Tibial nerve (tissue), 4 donors: ENCODE measurements at regions not wholly inside any gene's neighbourhood (a gene's known extent, or its start where the extent isn't known, plus 50 kb on each side); places are given as distances from the start of the nearest gene placed in this dataset.
A peak's percentile ranks its signal among the peaks of the same experiment; 100 is the strongest.

Experiments
- DNase-seq, 2 donors: peaks; one replicate each; pipeline ENCODE4 v3.0.0-alpha.2; 2019; ENCODE audit warnings: low spot score in 2 of 2
- H3K27ac ChIP-seq, 4 donors: fragments of 200-600 bp; sonication (generic) in 3 of 4; one replicate each; pipeline ENCODE4 v1.5.1; 2017 to 2019; ENCODE audit warnings: mild to moderate bottlenecking in 1 of 4
- H3K27me3 ChIP-seq, 2 donors: fragments of 200-600 bp; sonication (generic) in 1 of 2; one replicate each; pipeline versions ENCODE4 v1.5.1 to v1.6.0; 2017 to 2019
- H3K36me3 ChIP-seq, 3 donors: fragments of 200-600 bp; sonication (generic); one replicate each; pipeline ENCODE4 v1.5.1; 2018 to 2019
- H3K4me1 ChIP-seq, 4 donors: fragments of 200-600 bp; sonication (generic) in 3 of 4; one replicate each; pipeline ENCODE4 v1.5.1; 2017 to 2019
- H3K4me3 ChIP-seq, 4 donors: fragments of 200-600 bp; sonication (generic) in 3 of 4; one replicate each; pipeline ENCODE4 v1.5.1; 2017 to 2019; ENCODE audit warnings: mild to moderate bottlenecking in 1 of 4, moderate library complexity in 1 of 4
- H3K9me3 ChIP-seq, 4 donors: fragments of 200-600 bp; sonication (generic) in 3 of 4; one replicate each; pipeline ENCODE4 v1.5.1; 2017 to 2019
- CTCF ChIP-seq, 5 experiments: fragments of 200-600 bp in 3 of 5; fragments of 450-650 bp in 2 of 5; sonication (generic) in 3 of 5; IDR thresholded peaks; one replicate each; pipeline ENCODE4 v1.5.1; 2016 to 2019; ENCODE audit warnings: antibody characterized with exemption in 5 of 5, mild to moderate bottlenecking in 3 of 5, moderate library complexity in 2 of 5
- EP300 ChIP-seq, 2 donors: sonication (generic); formaldehyde crosslinking; IDR thresholded peaks; one replicate each; pipeline ENCODE4 v1.6.1; 2017; ENCODE audit warnings: antibody characterized with exemption in 2 of 2, mild to moderate bottlenecking in 1 of 2
- POLR2A ChIP-seq, 2 donors: fragments of 450-650 bp; IDR thresholded peaks; one replicate each; pipeline ENCODE4 v1.6.1; 2017; ENCODE audit warnings: antibody characterized with exemption in 2 of 2, mild to moderate bottlenecking in 2 of 2, moderate library complexity in 2 of 2
- WGBS, 2 donors: methylation state at CpG; one replicate each; pipeline ENCODE4 v1.1.5; 2018; 5-methylcytosine and 5-hydroxymethylcytosine counted together

- H3K27ac ChIP-seq = no peak overlapping the region
- H3K36me3 ChIP-seq = no peaks in the 10 kb centered on the region
- H3K27me3 ChIP-seq = no peaks in the 10 kb centered on the region
- no peak for DNase-seq
- no peaks in the 10 kb centered on the region for H3K9me3 ChIP-seq
- no peak for TF ChIP-seq EP300 (IDR thresholded peaks at IDR 0.05)
- TF ChIP-seq POLR2A (IDR thresholded peaks at IDR 0.05) = no peak
- no peak for TF ChIP-seq CTCF (IDR thresholded peaks at IDR 0.05)
- H3K4me1 ChIP-seq = peaks cover 0 to 10% (median 0%) of the 10 kb centered on the region in 4 donors
- no peak overlapping the region for H3K4me3 ChIP-seq
- 78 to 80% methylated on average over 4 of the region's 4 CpGs for WGBS, 2 donors
Measured at GRCh38 chr2:217103752-217104545, 244.1 kb upstream of the TNP1 start.

- Histone ChIP-seq H3K36me3 (no peaks in the 10 kb centered on the region), H3K4me3 (no peak overlapping the region), H3K27me3 (no peaks in the 10 kb centered on the region), H3K27ac (no peak overlapping the region), H3K4me1 (peaks cover 0 to 10% (median 0%) of the 10 kb centered on the region in 4 donors), H3K9me3 (no peaks in the 10 kb centered on the region)
- no peak for DNase-seq
- TF ChIP-seq CTCF (IDR thresholded peaks at IDR 0.05) = no peak
- TF ChIP-seq POLR2A (IDR thresholded peaks at IDR 0.05) = no peak
- TF ChIP-seq EP300 (IDR thresholded peaks at IDR 0.05) = no peak
- WGBS, 2 donors = 74 to 78% methylated on average over 1 of the region's 1 CpG
Measured at GRCh38 chr2:217102956-217103355, 243.1 kb upstream of the TNP1 start.

GRCh38 chr2:217101972-217102371, 242.1 kb upstream of the TNP1 start:
- H3K27ac ChIP-seq = no peak overlapping the region
- no peak overlapping the region for H3K4me3 ChIP-seq
- 95% methylated on average over 6 of the region's 6 CpGs for WGBS, 2 donors
- no peaks in the 10 kb centered on the region for H3K36me3 ChIP-seq
- no peaks in the 10 kb centered on the region for H3K27me3 ChIP-seq
- no peak for DNase-seq
- H3K9me3 ChIP-seq = no peaks in the 10 kb centered on the region
- peaks cover 0 to 10% (median 0%) of the 10 kb centered on the region in 4 donors for H3K4me1 ChIP-seq
- TF ChIP-seq EP300 (IDR thresholded peaks at IDR 0.05) = no peak
- TF ChIP-seq POLR2A (IDR thresholded peaks at IDR 0.05) = no peak
- no peak for TF ChIP-seq CTCF (IDR thresholded peaks at IDR 0.05)

GRCh38 chr2:217099561-217099960, 239.7 kb upstream of the TNP1 start:
- Histone ChIP-seq H3K27ac (peak overlapping the region in 1 of 4 donors; percentile 30), H3K27me3 (no peaks in the 10 kb centered on the region), H3K4me1 (peaks cover 0 to 10% (median 0%) of the 10 kb centered on the region in 4 donors), H3K4me3 (no peak overlapping the region), H3K36me3 (no peaks in the 10 kb centered on the region), H3K9me3 (no peaks in the 10 kb centered on the region)
- TF ChIP-seq EP300 (IDR thresholded peaks at IDR 0.05) (peak in 1 of 2 donors; percentile 77), CTCF (IDR thresholded peaks at IDR 0.05) (no peak)
- peak; percentile 23 to 60 for DNase-seq

GRCh38 chr2:217098435-217098834, 238.6 kb upstream of the TNP1 start:
- 86 to 87% methylated on average over 5 of the region's 5 CpGs for WGBS, 2 donors
- Histone ChIP-seq H3K36me3 (no peaks in the 10 kb centered on the region), H3K9me3 (no peaks in the 10 kb centered on the region), H3K4me1 (peaks cover 0 to 10% (median 0%) of the 10 kb centered on the region in 4 donors), H3K27ac (no peak overlapping the region), H3K4me3 (no peak overlapping the region), H3K27me3 (no peaks in the 10 kb centered on the region)
- no peak for DNase-seq
- TF ChIP-seq EP300 (IDR thresholded peaks at IDR 0.05) (no peak), CTCF (IDR thresholded peaks at IDR 0.05) (no peak), POLR2A (IDR thresholded peaks at IDR 0.05) (no peak)
